RWPE1 (cell line): ENCODE measurements at regions not wholly inside any gene's neighbourhood (a gene's known extent, or its start where the extent isn't known, plus 50 kb on each side); places are given as distances from the start of the nearest gene placed in this dataset.

Experiments
- CTCF ChIA-PET: fragments of 350-600 bp; sonication (Branson Sonifier 250); formaldehyde crosslinking; extraction: SDS; loops from one replicate; lab custom pipeline; 2021; lab: Yijun Ruan, JAX
- POLR2A ChIA-PET: fragments of 400-600 bp; formaldehyde crosslinking; extraction: SDS; loops from one replicate; lab custom pipeline; 2020; ENCODE audit warnings: antibody characterized with exemption; ENCODE audit not compliant: low non-redundant PET; lab: Yijun Ruan, JAX
- DNase-seq: peaks from one replicate; pipeline ENCODE4 v3.0.0; 2012; ENCODE audit warnings: low spot score
- H3K27ac ChIP-seq: fragments of 450-650 bp; 2 replicates; pipeline ENCODE4 v1.5.1; 2017
- TF ChIP-seq, protein P1 (sequence below): fragments of 450-650 bp; conservative IDR thresholded peaks from 2 replicates; pipeline ENCODE4 v1.5.1; 2017; ENCODE audit warnings: low read depth, mild to moderate bottlenecking

DNA sequence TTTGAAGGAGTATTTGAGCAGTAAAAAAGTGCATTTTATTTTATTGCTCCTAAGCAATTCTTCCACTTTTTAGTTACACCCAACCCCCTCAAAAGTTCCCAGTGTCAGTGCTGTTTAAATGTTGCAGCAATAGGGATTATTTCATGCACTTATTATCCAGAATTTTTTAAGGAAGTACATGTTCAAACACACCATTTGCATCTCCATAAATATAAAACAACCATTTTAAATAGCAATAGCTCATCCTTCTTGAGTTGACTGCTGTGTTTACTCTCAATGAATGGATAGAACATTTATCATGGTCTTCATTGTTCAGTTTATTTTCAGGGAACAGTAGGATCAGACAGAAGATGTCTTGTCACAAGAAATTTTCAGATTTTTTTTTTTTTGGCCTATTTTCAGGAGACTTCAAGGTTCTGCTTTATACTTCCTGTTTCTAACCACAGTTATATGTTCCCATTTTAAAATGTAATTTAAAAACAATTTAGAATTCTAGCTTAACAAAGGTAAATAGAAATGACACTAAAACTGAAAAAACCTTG, 171.9 kb downstream of the TMA16 start:
- TF ChIP-seq, protein P1, sequence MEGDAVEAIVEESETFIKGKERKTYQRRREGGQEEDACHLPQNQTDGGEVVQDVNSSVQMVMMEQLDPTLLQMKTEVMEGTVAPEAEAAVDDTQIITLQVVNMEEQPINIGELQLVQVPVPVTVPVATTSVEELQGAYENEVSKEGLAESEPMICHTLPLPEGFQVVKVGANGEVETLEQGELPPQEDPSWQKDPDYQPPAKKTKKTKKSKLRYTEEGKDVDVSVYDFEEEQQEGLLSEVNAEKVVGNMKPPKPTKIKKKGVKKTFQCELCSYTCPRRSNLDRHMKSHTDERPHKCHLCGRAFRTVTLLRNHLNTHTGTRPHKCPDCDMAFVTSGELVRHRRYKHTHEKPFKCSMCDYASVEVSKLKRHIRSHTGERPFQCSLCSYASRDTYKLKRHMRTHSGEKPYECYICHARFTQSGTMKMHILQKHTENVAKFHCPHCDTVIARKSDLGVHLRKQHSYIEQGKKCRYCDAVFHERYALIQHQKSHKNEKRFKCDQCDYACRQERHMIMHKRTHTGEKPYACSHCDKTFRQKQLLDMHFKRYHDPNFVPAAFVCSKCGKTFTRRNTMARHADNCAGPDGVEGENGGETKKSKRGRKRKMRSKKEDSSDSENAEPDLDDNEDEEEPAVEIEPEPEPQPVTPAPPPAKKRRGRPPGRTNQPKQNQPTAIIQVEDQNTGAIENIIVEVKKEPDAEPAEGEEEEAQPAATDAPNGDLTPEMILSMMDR: no peak
- no peak for DNase-seq
- POLR2A ChIA-PET: no interaction called here

DNA sequence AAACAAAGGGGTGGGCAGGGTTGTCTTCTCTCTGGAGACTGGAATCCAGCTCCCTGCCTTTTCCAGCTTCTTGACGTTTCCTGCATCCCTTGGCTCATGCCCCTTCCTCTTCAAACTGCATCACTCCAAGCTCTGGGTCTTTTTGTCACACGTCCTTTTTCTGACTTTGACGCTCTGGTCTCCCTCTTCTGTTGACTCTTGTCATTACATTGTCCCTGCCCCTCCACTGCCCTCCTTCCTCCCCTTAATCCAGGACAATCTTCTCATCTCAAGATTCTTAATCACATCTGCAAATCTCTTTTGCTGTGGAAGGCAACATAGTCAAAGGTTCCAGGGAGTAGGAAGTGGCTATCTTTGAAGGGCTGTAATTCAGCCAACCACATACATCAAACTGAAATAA, 178.3 kb downstream of the TMA16 start:
- TF ChIP-seq, protein P1: no peak
- no peak for DNase-seq
- no peak overlapping the region for H3K27ac ChIP-seq
- ChIA-PET POLR2A (no interaction called here), CTCF (interaction anchor here (0.6 kb wide), 1 partner anchor 122 kb away, joined by 6 read pairs; no protein-coding TSS in a partner anchor)

More for the DNA sequence above, 171.9 kb downstream of the TMA16 start:
- CTCF ChIA-PET: no interaction called here
- no peak overlapping the region for H3K27ac ChIP-seq

DNA sequence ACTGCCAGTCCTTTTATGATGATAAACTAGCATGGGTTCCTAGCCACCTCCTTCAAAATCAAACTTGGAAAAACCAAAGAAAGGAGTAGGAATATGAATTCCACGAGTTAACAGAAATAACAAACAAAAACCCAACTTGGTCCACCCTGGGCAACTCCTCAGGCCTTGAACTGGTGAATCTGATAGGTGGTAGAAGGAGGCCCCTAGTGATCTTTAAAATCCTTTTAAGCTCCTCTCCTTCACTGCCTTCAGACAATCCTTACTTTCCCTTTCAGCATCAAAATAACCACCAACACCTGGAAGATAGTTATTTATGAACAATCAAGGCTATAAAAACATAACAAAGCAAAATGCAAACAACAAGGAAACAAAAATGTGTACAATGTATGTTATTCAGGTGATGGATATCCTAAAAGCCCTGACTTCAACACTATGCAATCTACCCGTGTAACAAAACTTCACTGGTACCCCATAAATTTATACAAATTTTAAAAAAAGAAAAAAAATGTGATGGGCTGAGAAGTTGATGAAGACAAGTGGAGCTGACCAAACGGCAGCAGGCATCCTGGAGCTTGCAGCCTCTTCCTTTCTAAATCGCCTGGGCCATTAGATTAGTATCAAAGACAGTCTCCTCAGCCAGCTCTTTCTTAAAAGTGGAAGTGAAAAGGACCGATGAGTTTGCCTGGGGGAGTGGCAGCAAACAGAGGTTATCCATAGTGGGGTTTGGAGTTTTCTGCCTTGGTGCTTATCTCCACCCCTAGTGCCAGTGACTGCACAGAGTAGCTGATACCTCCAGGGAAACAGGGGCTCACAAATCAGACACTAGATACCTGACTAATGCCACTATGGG, 179.6 kb downstream of the TMA16 start:
- H3K27ac ChIP-seq: no peak overlapping the region
- TF ChIP-seq, protein P1: no peak
- ChIA-PET CTCF (interaction anchor here (0.6 to 0.7 kb wide), 2 partner anchors 433 to 605 kb away, joined by 3 read pairs; no protein-coding TSS in a partner anchor), POLR2A (no interaction called here)
- no peak for DNase-seq

DNA sequence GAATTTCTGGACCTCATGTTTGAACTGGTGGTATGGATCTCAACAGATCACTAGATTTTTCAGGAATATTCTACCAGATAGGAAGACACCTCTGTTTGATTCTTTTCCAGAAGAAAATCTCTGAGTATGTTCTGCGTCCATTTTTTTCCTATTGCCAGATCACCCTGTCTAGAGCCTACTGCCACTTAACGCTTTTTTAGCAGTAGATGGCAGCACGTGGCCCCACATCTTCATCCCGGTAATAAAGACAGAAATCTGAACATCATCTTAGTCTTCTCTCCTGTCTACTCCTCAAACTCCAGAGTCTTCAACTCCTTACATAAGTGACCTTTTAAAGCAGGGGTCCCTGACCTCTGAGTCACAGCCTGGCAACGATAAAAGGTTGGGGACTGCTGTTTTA, 184.7 kb downstream of the TMA16 start:
- peak; percentile 46 for DNase-seq
- ChIA-PET CTCF (interaction anchor here (1.1 to 1.2 kb wide), 2 partner anchors 27 to 75 kb away, joined by 3 to 4 read pairs; no protein-coding TSS in a partner anchor), POLR2A (no interaction called here)
- H3K27ac ChIP-seq: no peak overlapping the region
- TF ChIP-seq, protein P1: peak; percentile 14; the same call in 1 of the 2 replicates

DNA sequence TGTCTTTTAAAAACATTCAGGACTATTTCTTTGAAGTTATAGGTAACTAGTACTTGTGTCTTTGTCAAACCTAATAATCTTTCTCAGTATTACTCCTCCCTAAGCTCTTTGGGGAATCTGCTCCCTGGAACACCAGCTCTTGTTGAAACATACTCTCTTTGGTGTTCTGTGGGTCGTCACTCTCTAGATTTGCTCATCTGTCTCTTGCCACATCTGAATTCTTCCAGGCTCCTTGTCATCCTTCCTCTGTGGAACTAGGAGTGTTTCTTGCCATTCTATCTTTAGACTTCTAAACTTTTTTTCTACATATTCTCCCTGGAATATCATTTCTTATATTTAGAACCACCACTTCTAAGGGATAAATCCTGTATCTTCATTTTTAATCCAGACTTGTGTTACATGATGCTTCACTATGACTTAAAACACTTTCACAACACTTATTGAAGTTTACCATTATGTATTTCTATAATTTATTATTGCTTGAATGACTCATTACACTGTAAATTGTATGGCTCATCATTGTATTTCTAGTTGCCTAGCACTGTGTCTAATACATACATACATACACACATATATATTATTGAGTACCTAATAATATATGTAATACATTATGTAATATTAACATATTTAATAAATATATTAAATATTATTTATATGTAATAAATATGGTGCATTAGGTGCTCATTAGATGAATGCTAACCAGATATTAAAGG, 186.1 kb downstream of the TMA16 start:
- no peak overlapping the region for H3K27ac ChIP-seq
- DNase-seq: no peak
- ChIA-PET POLR2A (no interaction called here), CTCF (interaction anchor here (0.6 to 1.1 kb wide), 3 partner anchors 24 to 710 kb away, joined by 3 to 4 read pairs (median 3); no protein-coding TSS in a partner anchor)
- TF ChIP-seq, protein P1: no peak
